ENCODE measurements at regions not wholly inside any gene's neighbourhood (a gene's known extent, or its start where the extent isn't known, plus 50 kb on each side); places are given as distances from the start of the nearest gene placed in this dataset.
"Not testable (repeated sequence)": the region's sequence is repeated elsewhere in the genome, so short reads cannot be mapped to it uniquely, and the experiment has no call there.

- H3K4me3 Mint-ChIP-seq; DNase-seq; H3K36me3 Mint-ChIP-seq (ENCODE audit: low read depth); H3K27me3 Mint-ChIP-seq; H3K4me1 Mint-ChIP-seq; H3K9me3 Mint-ChIP-seq; H3K27ac Mint-ChIP-seq; intact Hi-C loops (cut with micrococcal nuclease): not testable (repeated sequence)
Measured at GRCh38 chr14:19158012-19158411, 190.8 kb downstream of the POTEM start.

DNA sequence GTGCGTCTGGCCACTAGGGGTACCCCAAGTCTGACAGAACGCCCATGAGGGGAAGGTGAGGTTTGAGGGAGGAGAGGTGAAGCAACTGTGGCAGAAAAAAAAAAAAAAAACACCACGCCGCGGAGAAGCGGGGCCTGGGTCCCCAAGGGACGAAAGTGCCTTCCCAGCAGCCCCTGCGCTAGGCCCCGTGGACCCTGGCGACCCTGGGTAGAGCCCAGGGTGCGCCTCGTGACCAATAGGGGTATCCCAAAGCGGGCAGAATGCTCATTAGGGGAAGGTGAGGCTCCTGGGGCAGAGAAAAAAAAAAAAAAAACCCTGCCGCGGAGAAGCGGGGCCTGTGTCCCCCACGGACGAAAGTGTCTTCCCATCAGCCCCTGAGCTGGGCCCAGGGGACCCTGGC is 191.4 kb downstream of the POTEM start:
- H3K4me1 Mint-ChIP-seq, H3K4me3 Mint-ChIP-seq, H3K27me3 Mint-ChIP-seq: not testable (repeated sequence)

GRCh38 chr14:19159003-19159625 is 191.9 kb downstream of the POTEM start:
- intact Hi-C loops (cut with micrococcal nuclease); H3K36me3 Mint-ChIP-seq (ENCODE audit: low read depth); H3K4me1 Mint-ChIP-seq; H3K27ac Mint-ChIP-seq; DNase-seq; H3K9me3 Mint-ChIP-seq; H3K27me3 Mint-ChIP-seq; H3K4me3 Mint-ChIP-seq: not testable (repeated sequence)

More for the DNA sequence above, 191.4 kb downstream of the POTEM start:
- H3K27ac Mint-ChIP-seq; H3K9me3 Mint-ChIP-seq; DNase-seq; intact Hi-C loops (cut with micrococcal nuclease); H3K36me3 Mint-ChIP-seq (ENCODE audit: low read depth): not testable (repeated sequence)

- intact Hi-C loops (cut with micrococcal nuclease); H3K4me1 Mint-ChIP-seq; H3K27ac Mint-ChIP-seq; H3K4me3 Mint-ChIP-seq; DNase-seq; H3K9me3 Mint-ChIP-seq; H3K36me3 Mint-ChIP-seq (ENCODE audit: low read depth); H3K27me3 Mint-ChIP-seq: not testable (repeated sequence)
Measured at GRCh38 chr14:19160379-19160778, 193.1 kb downstream of the POTEM start.

DNA sequence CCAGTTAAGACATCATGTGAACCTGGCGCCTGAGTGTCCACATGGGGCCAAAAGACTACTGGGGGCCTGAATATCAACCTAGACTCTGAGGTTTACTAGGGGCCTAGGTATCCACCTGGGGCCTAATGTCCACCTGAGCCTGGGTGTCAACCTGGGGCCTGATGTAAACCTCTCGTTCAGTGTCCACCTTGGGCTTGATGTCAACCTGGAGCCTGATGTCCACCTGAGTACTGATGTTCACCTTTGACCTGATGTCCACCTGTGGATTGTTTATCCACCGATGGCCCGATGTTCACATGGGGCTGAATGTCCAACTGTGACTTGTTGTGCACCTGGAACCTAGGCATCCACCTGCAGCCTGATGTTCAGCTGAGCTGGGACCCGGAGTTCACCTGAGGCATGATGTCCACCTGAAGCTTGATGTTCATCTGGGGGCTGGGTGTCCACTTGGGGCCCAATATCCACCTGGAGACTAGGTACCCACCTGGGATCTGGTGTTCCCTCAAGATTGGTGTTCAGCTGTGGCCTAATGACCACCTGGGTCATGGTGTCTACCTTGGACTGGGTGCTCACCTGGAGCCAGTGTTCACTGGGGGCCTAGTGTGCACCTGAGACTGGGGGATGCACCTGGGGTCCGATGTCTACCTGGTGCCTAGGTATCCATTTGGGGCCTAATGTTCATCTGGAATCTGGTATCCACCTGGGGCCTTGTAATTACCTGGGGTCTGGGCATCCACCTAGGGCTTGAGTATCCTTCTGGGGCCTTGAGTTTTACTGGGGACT is 194.2 kb downstream of the POTEM start:
- H3K9me3 Mint-ChIP-seq; H3K27ac Mint-ChIP-seq; H3K27me3 Mint-ChIP-seq; H3K36me3 Mint-ChIP-seq (ENCODE audit: low read depth); H3K4me3 Mint-ChIP-seq; H3K4me1 Mint-ChIP-seq; DNase-seq; intact Hi-C loops (cut with micrococcal nuclease): not testable (repeated sequence)

GRCh38 chr14:19162034-19162706 is 194.9 kb downstream of the POTEM start:
- H3K9me3 Mint-ChIP-seq; H3K27me3 Mint-ChIP-seq; H3K27ac Mint-ChIP-seq; H3K36me3 Mint-ChIP-seq (ENCODE audit: low read depth); intact Hi-C loops (cut with micrococcal nuclease); H3K4me1 Mint-ChIP-seq; DNase-seq; H3K4me3 Mint-ChIP-seq: not testable (repeated sequence)

DNA sequence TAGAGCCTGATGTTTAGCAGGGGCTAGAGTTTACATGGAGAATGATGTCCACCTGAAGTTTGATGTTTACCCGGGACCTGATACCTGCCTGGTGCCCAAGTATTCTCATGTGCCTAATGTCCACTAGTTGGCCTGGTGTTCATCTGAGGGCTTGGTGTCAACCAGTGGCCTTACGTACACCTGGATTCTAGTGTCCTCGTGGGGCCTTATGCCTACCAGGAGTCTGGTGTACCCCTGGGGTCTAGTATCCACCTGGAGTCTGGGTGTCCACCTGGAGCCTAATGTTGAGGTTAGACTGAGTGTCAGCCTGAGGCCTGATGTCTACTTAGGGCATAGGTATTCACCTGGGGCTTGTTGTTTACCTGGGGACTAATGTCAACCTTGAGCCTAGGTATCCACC is 195.7 kb downstream of the POTEM start:
- H3K9me3 Mint-ChIP-seq; intact Hi-C loops (cut with micrococcal nuclease); H3K4me1 Mint-ChIP-seq; H3K4me3 Mint-ChIP-seq; H3K36me3 Mint-ChIP-seq (ENCODE audit: low read depth); H3K27me3 Mint-ChIP-seq; DNase-seq; H3K27ac Mint-ChIP-seq: not testable (repeated sequence)

DNA sequence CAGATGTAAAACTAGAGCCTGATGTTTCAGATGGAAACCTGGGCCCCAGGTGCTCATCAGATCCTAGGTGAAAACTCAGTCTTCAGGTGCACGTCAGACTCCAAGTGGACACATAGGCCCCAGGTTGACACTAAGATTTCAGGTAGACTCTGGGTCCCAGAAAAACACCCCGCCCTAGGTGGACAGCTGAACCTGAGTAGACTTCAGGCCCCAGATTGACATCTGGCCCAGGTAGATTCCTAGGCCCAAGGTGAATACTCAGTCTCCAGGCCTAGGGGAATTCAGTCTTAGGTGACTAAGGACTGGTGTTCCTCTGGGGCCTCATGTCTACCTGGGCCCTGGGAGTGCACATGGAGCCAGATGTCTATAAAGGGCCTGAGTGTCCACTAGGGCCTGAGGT is 196.7 kb downstream of the POTEM start:
- H3K27me3 Mint-ChIP-seq; H3K27ac Mint-ChIP-seq; H3K4me3 Mint-ChIP-seq; intact Hi-C loops (cut with micrococcal nuclease); H3K36me3 Mint-ChIP-seq (ENCODE audit: low read depth); DNase-seq; H3K9me3 Mint-ChIP-seq; H3K4me1 Mint-ChIP-seq: not testable (repeated sequence)

GRCh38 chr14:19164426-19164825 is 197.2 kb downstream of the POTEM start:
- H3K9me3 Mint-ChIP-seq; H3K36me3 Mint-ChIP-seq (ENCODE audit: low read depth); H3K27me3 Mint-ChIP-seq; H3K27ac Mint-ChIP-seq; H3K4me1 Mint-ChIP-seq; H3K4me3 Mint-ChIP-seq; intact Hi-C loops (cut with micrococcal nuclease); DNase-seq: not testable (repeated sequence)

DNA sequence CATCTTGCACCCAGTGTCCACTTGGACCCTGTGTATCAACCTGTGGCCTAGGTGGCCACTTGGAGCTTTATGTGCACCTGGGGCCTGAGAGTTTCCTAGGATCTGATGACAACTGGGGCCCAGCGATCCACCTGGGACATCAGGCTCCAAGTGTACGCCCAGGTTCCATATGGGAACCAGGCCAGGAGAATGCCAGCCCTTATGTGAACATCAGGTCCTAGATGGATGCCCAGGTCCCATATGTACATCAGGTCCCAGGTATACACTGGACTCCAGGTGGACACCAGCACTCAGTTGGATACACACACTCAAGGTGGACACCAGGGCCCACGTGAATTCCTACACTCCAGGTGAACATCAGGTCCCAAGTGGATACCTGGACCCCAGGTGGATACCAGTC is 198.8 kb downstream of the POTEM start:
- H3K4me3 Mint-ChIP-seq; H3K9me3 Mint-ChIP-seq; H3K27ac Mint-ChIP-seq; H3K36me3 Mint-ChIP-seq (ENCODE audit: low read depth); DNase-seq; H3K4me1 Mint-ChIP-seq; H3K27me3 Mint-ChIP-seq; intact Hi-C loops (cut with micrococcal nuclease): not testable (repeated sequence)

GRCh38 chr14:19167454-19168190 is 200.4 kb downstream of the POTEM start:
- H3K9me3 Mint-ChIP-seq; H3K36me3 Mint-ChIP-seq (ENCODE audit: low read depth); H3K27ac Mint-ChIP-seq; DNase-seq; H3K27me3 Mint-ChIP-seq; H3K4me3 Mint-ChIP-seq; H3K4me1 Mint-ChIP-seq; intact Hi-C loops (cut with micrococcal nuclease): not testable (repeated sequence)

DNA sequence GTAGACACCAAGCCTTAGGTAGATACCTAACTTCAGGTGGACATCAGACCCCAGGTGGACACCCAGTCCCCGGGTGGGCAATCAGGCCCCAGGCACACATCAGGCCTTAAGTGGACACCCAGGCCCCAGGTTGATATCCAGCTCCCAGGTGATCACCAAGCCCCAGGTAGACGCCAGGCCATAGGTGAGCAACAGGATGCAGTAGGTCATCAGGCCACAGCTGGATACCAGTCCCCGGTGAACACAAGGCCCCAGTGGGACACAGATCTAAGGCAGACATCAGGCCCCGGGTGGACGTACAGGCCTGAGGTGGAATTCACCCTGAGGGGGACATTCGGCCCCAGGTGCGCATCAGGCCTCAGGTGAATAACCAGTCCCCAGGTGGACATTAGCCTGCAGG is 201.0 kb downstream of the POTEM start:
- H3K4me1 Mint-ChIP-seq; intact Hi-C loops (cut with micrococcal nuclease); H3K36me3 Mint-ChIP-seq (ENCODE audit: low read depth); H3K9me3 Mint-ChIP-seq; H3K27ac Mint-ChIP-seq; H3K4me3 Mint-ChIP-seq; DNase-seq; H3K27me3 Mint-ChIP-seq: not testable (repeated sequence)

- DNase-seq; H3K9me3 Mint-ChIP-seq; H3K4me3 Mint-ChIP-seq; H3K27ac Mint-ChIP-seq; intact Hi-C loops (cut with micrococcal nuclease); H3K27me3 Mint-ChIP-seq; H3K4me1 Mint-ChIP-seq; H3K36me3 Mint-ChIP-seq (ENCODE audit: low read depth): not testable (repeated sequence)
Measured at GRCh38 chr14:19169561-19170362, 202.5 kb downstream of the POTEM start.
